SK-N-MC (cell line): ENCODE measurements at regions not wholly inside any gene's neighbourhood (a gene's known extent, or its start where the extent isn't known, plus 50 kb on each side); places are given as distances from the start of the nearest gene placed in this dataset.

ENCODE experiments used
- EZH2 ChIP-seq: fragments of 200-600 bp; sonication (generic); IDR thresholded peaks from one replicate; pipeline ENCODE4 v1.6.1; 2017; ENCODE audit warnings: antibody characterized with exemption
- POLR2AphosphoS5 ChIP-seq: IDR thresholded peaks from 2 replicates; pipeline ENCODE4 v1.6.1; 2012; ENCODE audit warnings: mild to moderate bottlenecking, low read depth, low read length, borderline replicate concordance

GRCh38 chr14:89473989-89474388 is 57.0 kb upstream of the FOXN3 start:
- TF ChIP-seq POLR2AphosphoS5 (no peak), EZH2 (no peak)
